ENCODE measurements at regions not wholly inside any gene's neighbourhood (a gene's known extent, or its start where the extent isn't known, plus 50 kb on each side); places are given as distances from the start of the nearest gene placed in this dataset.

DNA sequence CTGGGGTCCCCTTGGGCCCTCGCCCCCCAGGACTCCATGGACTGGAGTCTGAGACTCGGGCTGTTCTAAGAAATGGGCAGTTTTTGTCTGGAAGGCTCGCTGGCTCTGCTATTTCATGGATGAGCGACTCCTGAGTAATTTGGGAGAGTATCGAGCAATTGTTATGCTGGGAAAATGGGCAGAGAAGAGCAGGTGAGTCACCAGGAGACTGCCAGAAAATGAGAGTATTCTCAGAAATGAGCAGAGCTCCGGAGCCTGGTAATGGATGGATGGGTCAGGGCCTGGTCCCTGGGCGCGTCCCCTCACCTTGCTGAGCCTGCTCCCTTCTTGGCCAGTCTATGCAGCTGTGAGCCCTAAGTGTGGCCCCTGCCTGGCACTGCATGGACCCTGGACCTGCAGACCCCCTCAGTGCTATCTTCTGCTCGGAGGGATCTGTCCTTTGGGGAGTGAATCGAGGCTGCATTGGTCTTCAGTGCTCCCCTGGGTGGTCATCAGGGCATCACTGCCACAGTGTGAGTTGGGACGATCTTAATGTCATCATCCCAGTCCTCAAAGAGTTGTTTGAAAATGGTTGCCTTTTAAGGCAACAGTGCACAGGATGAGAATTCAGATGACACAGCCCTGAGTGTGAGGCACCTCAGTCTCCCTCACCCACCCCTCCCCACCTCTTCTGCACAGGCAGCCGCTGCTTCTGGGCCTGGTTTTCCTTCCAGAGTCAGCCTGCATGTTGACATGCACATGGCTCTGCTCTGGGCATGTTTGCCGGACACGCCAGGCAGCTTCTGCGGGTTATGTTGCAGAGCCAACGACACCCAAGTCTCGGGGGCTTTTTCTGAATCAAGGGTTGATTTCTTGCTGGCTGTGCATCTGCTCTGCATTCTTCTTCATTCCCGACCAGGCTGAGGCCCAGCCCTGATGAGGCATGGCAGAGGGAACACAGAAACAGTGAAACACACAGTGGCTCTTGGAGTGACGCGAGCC is 519.0 kb downstream of the TBC1D22A start:
- no peak for TF ChIP-seq CTCF (IDR thresholded peaks at IDR 0.05 in 8 of 11, conservative IDR thresholded peaks at IDR 0.05 in 3 of 11)
- TF ChIP-seq POLR2A (IDR thresholded peaks at IDR 0.05) = no peak
- TF ChIP-seq POLR2AphosphoS5 (IDR thresholded peaks at IDR 0.05) = no peak

Data from spleen (tissue), 7 donors.